ENCODE measurements at regions not wholly inside any gene's neighbourhood (a gene's known extent, or its start where the extent isn't known, plus 50 kb on each side); places are given as distances from the start of the nearest gene placed in this dataset.

DNA sequence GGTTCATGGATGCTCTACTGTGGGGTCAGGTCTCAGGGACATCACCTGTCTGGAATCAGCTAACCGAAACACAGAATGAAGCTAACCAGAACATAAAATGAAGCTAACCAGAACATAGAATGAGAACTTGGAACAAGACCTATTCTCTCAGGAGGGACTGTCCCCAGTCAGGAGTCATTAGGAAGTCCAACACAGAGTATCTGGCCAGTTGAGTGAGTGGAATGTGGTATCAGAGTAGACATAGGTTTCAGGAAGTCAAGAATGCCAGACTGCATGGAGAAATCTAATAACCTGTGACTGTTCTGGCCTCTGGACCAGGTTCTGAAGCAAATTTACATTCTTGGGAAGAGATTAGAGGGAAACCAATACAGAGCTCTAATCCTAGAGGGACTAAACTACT, 609.6 kb downstream of the PRELID2 start:
- H3K27me3 Mint-ChIP-seq, result no peaks in the 10 kb centered on the region
- H3K4me3 Mint-ChIP-seq, result no peak overlapping the region
- ATAC-seq (replicated peaks) (no peak), DNase-seq (no peak)
- H3K4me1 Mint-ChIP-seq, result no peaks in the 10 kb centered on the region
- no peak overlapping the region for H3K27ac Mint-ChIP-seq
- no peaks in the 10 kb centered on the region for H3K9me3 Mint-ChIP-seq
- H3K36me3 Mint-ChIP-seq, result no peaks in the 10 kb centered on the region

DNA sequence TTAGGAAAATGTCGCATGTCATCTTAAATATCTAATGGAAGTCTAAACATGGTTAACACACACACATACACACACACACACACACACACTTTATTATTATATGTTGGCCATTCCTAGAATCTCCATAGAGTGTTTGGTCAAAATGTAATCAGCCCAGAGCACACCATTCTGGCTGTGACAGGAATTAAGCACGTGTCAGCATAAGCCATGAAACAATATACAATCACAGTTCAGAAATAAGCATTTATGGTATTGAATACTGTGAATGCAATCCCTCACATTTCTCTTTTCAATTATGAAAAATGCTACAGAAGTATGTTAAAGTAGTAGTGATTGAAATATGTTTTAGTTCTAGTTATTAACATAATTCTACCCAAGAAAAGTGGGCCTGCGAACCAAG, 611.6 kb downstream of the PRELID2 start:
- DNase-seq (no peak), ATAC-seq (replicated peaks) (no peak)
- Mint-ChIP-seq H3K9me3 (no peaks in the 10 kb centered on the region), H3K36me3 (no peaks in the 10 kb centered on the region), H3K27ac (no peak overlapping the region), H3K27me3 (no peaks in the 10 kb centered on the region), H3K4me3 (no peak overlapping the region), H3K4me1 (no peaks in the 10 kb centered on the region)

DNA sequence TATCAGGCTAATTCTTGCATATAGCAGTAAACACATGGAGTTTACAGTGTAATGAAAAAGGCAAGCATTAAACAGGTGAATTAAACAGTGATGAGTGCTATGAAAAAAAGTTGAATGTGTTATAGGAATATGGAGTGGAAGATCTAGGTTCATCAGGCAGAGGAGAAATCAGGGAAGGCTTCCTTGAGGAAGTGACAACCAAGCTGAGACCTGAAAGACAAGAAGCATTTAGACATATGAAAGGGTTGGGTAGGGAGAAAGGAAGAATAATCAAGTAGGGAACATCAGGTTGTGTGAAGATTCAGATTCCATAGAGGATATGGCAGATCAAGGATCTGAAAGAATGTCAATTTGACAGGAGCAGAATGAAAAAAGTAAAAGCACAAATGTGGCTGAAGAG, 612.5 kb downstream of the PRELID2 start:
- DNase-seq (no peak), ATAC-seq (replicated peaks) (no peak)
- H3K36me3 Mint-ChIP-seq, result no peaks in the 10 kb centered on the region
- H3K27ac Mint-ChIP-seq, result no peak overlapping the region
- H3K4me3 Mint-ChIP-seq, result no peak overlapping the region
- H3K9me3 Mint-ChIP-seq, result no peaks in the 10 kb centered on the region
- H3K4me1 Mint-ChIP-seq, result no peaks in the 10 kb centered on the region
- H3K27me3 Mint-ChIP-seq, result no peaks in the 10 kb centered on the region

DNA sequence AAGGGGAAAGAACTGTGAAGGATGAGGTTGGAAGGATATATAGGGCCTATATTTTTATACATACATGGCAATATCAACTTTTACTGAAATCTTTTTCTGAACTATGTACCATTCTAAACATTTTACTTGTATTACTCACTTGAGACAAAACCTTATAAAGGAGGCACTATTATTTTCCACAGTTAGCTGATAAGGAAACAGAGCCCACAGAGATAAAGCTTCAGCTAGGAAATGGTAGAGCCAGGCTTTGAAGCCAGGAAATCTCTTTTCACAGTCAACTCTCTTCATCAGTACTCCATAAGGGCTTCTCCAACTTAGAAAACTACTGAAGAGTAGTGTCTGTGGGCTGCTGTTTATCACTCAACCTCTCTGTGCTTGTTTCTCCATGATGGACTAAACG, 613.7 kb downstream of the PRELID2 start:
- Mint-ChIP-seq H3K4me1 (no peaks in the 10 kb centered on the region), H3K27ac (no peak overlapping the region), H3K27me3 (no peaks in the 10 kb centered on the region), H3K4me3 (no peak overlapping the region), H3K36me3 (no peaks in the 10 kb centered on the region), H3K9me3 (no peaks in the 10 kb centered on the region)
- no peak for DNase-seq
- ATAC-seq (replicated peaks), result no peak

DNA sequence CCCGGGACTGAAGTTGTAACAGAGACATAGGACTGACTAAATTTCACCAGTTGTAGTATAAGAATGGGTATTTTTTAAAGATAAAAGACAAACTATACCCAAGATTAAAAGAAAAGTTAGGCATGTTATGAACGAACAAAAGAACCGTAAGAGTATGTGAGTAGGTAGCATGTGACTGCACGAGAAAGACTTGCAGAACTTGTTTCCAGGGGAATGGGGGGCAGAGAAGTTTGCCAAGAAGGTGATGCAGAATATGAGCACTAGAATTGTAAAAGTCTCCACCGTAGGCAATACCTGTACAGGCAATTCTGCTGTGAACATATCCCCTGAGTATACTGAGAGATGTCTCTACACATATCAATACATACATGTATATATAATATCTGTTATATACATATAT, 614.7 kb downstream of the PRELID2 start:
- no peak overlapping the region for H3K4me3 Mint-ChIP-seq
- ATAC-seq (replicated peaks) (no peak), DNase-seq (no peak)
- H3K4me1 Mint-ChIP-seq, result no peaks in the 10 kb centered on the region
- H3K27me3 Mint-ChIP-seq, result no peaks in the 10 kb centered on the region
- H3K36me3 Mint-ChIP-seq, result no peaks in the 10 kb centered on the region
- peaks cover 1% of the 10 kb centered on the region in 2 donors for H3K9me3 Mint-ChIP-seq
- no peak overlapping the region for H3K27ac Mint-ChIP-seq

DNA sequence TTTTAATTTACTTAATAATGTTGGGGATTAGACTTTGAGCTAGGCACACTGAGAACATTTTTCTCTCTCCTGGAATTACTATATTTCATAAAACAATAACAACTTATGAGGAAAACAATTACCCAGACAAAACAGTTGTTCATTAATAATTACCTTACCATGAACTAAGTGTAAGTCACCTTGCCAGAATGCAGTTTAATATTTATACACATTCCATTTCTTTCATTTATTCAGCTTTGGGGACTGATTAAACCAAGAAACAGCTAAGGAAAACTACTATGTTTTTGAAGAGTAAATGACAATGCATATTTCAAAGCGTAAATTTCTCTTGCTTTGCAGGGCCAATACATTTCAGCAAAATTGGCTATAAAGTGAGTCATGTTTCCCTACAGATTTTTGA, 616.2 kb downstream of the PRELID2 start:
- no peak for ATAC-seq (replicated peaks)
- Mint-ChIP-seq H3K36me3 (no peaks in the 10 kb centered on the region), H3K4me1 (no peaks in the 10 kb centered on the region), H3K9me3 (peaks cover 7 to 10% of the 10 kb centered on the region in 2 donors), H3K27ac (no peak overlapping the region), H3K27me3 (no peaks in the 10 kb centered on the region), H3K4me3 (no peak overlapping the region)
- no peak for DNase-seq

DNA sequence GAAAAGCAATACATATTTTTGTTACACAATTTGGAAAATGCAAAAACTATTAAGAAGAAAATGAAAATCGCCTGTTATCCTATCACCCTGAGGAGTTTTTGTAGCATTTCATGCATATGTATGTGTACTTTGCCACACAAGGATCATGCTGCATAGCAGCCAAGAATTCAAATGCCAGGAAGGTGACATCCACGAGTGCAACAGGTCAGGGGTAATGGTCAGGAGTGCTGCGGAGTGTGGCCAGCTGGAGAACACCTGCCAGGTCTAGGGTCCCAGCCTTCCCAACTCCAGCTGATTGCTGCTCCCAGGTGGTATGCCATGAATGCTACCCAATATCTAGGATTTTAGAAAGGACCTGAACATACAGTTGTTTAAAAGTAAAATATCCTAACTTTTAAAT, 617.1 kb downstream of the PRELID2 start:
- Mint-ChIP-seq H3K4me1 (no peaks in the 10 kb centered on the region), H3K27ac (no peak overlapping the region), H3K4me3 (no peak overlapping the region), H3K27me3 (no peaks in the 10 kb centered on the region), H3K36me3 (no peaks in the 10 kb centered on the region), H3K9me3 (peaks cover 10 to 11% of the 10 kb centered on the region in 2 donors)
- DNase-seq (no peak), ATAC-seq (replicated peaks) (no peak)

DNA sequence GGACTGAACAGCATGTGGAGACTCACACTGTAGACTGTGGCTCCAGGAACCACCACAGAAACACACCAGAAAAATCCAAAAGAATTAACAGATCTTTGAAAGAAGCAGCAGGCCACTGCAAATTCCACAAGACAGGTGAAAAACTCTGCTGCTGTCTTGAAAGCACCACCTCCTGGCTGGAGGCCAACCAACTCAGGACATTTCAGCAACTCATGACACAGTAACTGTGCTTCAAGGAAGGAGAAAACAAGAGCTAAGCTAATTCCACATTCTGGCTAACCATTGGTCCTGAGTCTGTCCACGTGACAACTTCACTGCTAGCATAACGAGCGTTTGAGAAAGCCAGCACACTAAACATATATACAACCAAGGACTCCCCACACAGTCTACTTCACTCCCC, 625.1 kb downstream of the PRELID2 start:
- Mint-ChIP-seq H3K4me1 (no peaks in the 10 kb centered on the region), H3K27ac (no peak overlapping the region), H3K9me3 (peaks cover 8 to 13% of the 10 kb centered on the region in 2 donors), H3K36me3 (no peaks in the 10 kb centered on the region), H3K27me3 (no peaks in the 10 kb centered on the region), H3K4me3 (no peak overlapping the region)
- DNase-seq (no peak), ATAC-seq (replicated peaks) (no peak)

DNA sequence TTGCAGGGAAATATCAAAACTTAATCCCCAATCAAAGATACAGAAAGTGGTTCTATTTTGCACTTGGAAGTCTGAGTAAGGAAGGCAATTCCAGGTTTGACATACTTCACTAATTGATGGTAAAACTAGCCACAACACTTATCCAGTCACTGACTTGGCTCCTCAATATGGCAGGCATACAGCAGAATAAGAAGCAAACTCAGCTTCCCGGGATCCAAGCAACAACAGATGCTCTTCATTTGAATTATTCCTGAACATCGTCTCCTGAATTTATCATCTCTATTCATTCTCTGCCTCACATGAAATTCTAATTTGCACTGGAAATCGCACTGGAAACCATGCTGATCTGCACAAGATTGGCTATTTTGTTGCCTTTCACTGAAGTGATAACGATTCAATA, 629.6 kb downstream of the PRELID2 start:
- Mint-ChIP-seq H3K4me1 (no peaks in the 10 kb centered on the region), H3K36me3 (no peaks in the 10 kb centered on the region), H3K27ac (no peak overlapping the region), H3K9me3 (peaks cover 0 to 4% of the 10 kb centered on the region in 2 donors), H3K27me3 (no peaks in the 10 kb centered on the region), H3K4me3 (no peak overlapping the region)
- ATAC-seq (replicated peaks) (no peak), DNase-seq (no peak)

DNA sequence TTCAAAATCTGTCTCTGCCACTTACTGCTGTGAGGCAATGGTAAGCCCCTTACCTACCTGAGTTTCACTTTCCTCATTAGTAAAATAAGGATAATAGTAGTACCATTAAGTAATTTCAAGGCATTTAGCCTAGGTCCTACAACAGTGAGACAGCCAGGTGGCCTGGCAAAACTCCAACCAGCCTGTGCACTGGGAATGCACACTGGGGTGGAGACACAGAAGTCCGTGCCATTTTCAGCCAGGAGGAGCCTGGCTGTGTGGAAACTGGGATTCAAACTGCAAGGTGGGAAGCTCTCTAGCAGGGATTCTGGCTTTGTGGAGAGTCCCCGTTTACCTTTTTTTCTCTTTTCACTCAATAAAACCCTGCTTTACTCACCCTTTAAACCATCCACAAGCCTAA, 630.4 kb downstream of the PRELID2 start:
- DNase-seq (no peak), ATAC-seq (replicated peaks) (no peak)
- no peaks in the 10 kb centered on the region for H3K4me1 Mint-ChIP-seq
- no peak overlapping the region for H3K27ac Mint-ChIP-seq
- H3K4me3 Mint-ChIP-seq, result no peak overlapping the region
- no peaks in the 10 kb centered on the region for H3K36me3 Mint-ChIP-seq
- peaks cover 0 to 2% of the 10 kb centered on the region in 2 donors for H3K9me3 Mint-ChIP-seq
- H3K27me3 Mint-ChIP-seq, result no peaks in the 10 kb centered on the region

DNA sequence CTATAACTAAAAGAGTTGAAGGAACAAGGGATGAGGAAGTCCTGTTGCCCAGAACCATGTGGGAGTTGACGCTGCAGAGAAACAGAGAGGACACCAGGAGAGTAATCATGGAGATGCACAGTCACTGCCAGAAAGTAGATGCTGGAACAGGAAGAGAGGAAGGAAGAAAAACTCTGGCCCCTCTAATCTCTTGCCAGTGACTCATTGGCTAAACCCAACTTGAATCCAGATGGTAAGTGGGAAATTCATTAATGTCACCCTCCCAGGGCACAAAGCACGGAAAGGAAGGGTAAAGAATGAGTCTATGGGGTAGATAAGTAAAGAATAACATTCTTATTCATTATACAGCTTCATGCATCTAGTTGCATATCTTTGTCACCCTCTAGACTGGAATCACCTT, 631.9 kb downstream of the PRELID2 start:
- Mint-ChIP-seq H3K27ac (no peak overlapping the region), H3K27me3 (no peaks in the 10 kb centered on the region), H3K36me3 (no peaks in the 10 kb centered on the region), H3K4me1 (no peaks in the 10 kb centered on the region), H3K9me3 (peaks cover 0 to 2% of the 10 kb centered on the region in 2 donors), H3K4me3 (no peak overlapping the region)
- ATAC-seq (replicated peaks) (no peak), DNase-seq (no peak)

DNA sequence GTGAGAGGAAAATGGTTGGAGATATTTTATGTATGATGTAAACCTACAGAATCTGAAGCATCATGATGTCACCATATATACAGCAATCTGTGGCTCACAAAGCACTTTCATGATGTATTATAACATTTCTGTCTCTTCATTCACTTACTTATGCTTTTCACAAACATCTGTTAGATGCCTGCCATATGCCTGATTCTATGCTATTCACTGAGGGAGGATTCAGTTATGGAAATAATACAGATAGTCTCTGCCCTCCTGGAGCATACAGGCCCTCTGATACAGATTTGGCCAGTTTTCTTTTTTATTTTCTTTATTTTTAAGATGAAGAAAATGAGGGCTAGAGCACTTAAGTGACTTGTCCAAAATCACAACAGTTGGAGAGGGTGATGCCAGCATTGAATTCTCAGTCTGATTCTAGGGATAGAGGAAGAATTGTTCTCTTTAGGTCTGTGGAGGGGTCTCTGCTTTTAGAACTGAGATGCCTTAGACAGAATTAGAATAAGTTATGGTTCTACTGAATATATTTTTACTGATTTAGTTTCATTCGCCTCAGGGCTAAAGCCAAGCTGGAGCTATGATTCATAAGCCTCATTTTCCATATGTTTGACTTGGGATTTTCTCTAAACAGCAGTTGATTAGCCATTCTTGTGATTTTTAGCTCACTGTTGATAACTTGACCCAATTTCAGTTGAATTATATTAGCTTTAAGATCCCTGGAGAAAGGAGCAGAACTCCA, 636.4 kb downstream of the PRELID2 start:
- no peak overlapping the region for H3K27ac Mint-ChIP-seq
- no peaks in the 10 kb centered on the region for H3K4me1 Mint-ChIP-seq
- no peaks in the 10 kb centered on the region for H3K27me3 Mint-ChIP-seq
- peaks cover 0 to 2% of the 10 kb centered on the region in 2 donors for H3K9me3 Mint-ChIP-seq
- H3K4me3 Mint-ChIP-seq, result no peak overlapping the region
- ATAC-seq (replicated peaks), result no peak
- H3K36me3 Mint-ChIP-seq, result no peaks in the 10 kb centered on the region
- no peak for DNase-seq

DNA sequence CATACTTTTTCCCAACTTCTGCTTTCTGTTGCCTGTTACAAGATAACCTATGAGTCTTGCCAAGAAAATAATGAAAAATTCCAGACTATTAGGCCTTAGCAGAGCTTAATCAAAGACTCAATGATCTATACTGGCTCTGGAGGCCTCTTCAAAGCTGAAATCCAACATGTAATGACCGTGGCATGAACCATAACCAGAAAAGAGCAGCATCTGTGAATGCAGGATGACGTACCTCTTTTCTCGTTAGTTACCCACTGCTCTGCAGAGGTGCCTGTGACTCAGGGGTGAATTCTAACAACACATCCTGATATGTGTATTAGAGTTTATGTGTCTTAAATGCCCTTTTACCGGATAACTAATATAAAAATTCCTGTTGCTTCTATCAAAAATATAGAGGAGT, 645.4 kb downstream of the PRELID2 start:
- no peaks in the 10 kb centered on the region for H3K4me1 Mint-ChIP-seq
- H3K27ac Mint-ChIP-seq, result no peak overlapping the region
- H3K27me3 Mint-ChIP-seq, result no peaks in the 10 kb centered on the region
- no peak for DNase-seq
- no peak overlapping the region for H3K4me3 Mint-ChIP-seq
- peaks cover 0 to 3% of the 10 kb centered on the region in 2 donors for H3K9me3 Mint-ChIP-seq
- no peaks in the 10 kb centered on the region for H3K36me3 Mint-ChIP-seq
- no peak for ATAC-seq (replicated peaks)

DNA sequence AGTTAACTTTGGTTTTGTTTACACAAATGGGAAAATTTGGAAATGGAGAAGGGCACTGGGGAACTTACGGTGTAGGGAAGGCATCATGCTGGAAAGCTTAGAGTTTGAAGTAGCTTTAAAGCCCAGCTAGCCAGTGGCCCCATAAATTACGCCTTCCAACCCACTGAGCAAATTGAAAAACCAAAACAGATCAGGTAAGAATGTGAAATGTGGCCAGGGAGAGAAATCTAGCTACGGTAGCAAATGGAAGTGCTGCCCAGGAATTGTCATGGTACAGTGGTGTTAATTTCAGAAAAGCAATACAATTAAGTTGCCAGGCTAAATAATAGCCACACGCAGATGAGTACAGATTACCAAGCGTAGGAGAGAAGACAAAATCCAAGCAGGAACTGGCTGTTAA, 654.8 kb downstream of the PRELID2 start:
- no peak for ATAC-seq (replicated peaks)
- Mint-ChIP-seq H3K4me1 (no peaks in the 10 kb centered on the region), H3K4me3 (no peak overlapping the region), H3K27me3 (no peaks in the 10 kb centered on the region), H3K36me3 (no peaks in the 10 kb centered on the region), H3K9me3 (no peaks in the 10 kb centered on the region), H3K27ac (no peak overlapping the region)
- no peak for DNase-seq

DNA sequence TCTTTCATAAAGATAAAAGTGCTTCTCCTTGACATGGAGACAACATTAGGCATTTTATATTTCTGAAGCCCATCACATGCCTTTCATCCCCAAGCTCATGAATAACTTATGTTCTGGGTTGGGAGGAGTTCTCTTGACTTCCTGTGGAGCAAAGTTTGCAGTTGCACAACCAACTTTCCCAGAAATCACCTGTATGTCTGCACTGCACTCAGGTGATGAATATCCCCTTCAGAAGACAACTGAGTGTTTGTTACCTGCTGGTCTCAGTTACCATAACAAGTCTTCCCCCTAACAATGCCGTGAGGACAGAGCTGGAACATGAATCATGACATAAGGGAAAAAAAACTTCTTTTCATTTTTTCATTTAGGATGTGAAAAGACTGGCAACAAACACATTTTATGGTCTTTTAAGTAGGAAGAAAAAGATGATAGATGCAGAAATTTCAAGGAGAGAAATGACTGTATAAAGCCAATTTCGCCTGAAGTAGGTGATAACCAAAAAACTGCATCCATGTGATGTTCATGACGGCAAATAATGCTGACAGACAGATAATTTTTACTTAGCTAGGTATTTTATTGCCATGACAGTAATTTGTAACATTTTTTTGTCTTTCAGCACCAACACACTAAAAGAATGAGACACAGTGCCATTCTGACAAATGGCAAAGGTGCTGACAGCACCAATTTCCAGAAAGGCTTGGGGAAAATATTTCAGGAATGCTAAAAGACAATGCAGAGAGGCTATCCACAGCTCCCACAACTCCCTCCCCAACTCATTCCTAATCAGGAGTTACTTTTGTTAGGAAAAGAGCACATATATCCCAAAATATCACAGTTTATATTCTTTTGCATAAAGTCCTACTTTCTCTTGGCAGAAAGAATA, 656.3 kb downstream of the PRELID2 start:
- Mint-ChIP-seq H3K4me1 (no peaks in the 10 kb centered on the region), H3K9me3 (no peaks in the 10 kb centered on the region), H3K27me3 (no peaks in the 10 kb centered on the region), H3K36me3 (no peaks in the 10 kb centered on the region), H3K4me3 (no peak overlapping the region), H3K27ac (no peak overlapping the region)
- ATAC-seq (replicated peaks) (no peak), DNase-seq (no peak)
